Activated naive CD8-positive, alpha-beta T cell treated with anti-CD3 and anti-CD28 coated beads, Interleukin-2, amount 10 ng/mL, durations not matched to agents 7 days and 5 days (primary cell): ENCODE measurements at regions not wholly inside any gene's neighbourhood (a gene's known extent, or its start where the extent isn't known, plus 50 kb on each side); places are given as distances from the start of the nearest gene placed in this dataset.

Experiments
- ATAC-seq: fragments of 150-1000 bp; cut with Tn5 transposase; one replicate; pipeline ENCODE4 v1.10.0; 2021; ENCODE audit warnings: low read depth, moderate library complexity
- POLR2A ChIA-PET: fragments of 350-600 bp; sonication (Branson Sonifier 250); formaldehyde crosslinking; loops from one replicate; lab custom pipeline; 2021; ENCODE audit warnings: antibody characterized with exemption; lab: Charles Lee
- DNase-seq: peaks from one replicate; pipeline ENCODE4 v3.0.0; 2021
- H3K27ac Mint-ChIP-seq: one replicate; pipeline ENCODE4 v1.8.0; 2022; ENCODE audit warnings: mild to moderate bottlenecking, mixed read lengths
- H3K27me3 Mint-ChIP-seq: one replicate; pipeline ENCODE4 v1.8.0; 2022; ENCODE audit warnings: mild to moderate bottlenecking, moderate library complexity, mixed read lengths
- H3K36me3 Mint-ChIP-seq: one replicate; pipeline ENCODE4 v1.8.0; 2021; ENCODE audit warnings: mild to moderate bottlenecking, mixed read lengths
- H3K4me1 Mint-ChIP-seq: one replicate; pipeline ENCODE4 v1.8.0; 2021; ENCODE audit warnings: mixed read lengths
- H3K4me3 Mint-ChIP-seq: one replicate; pipeline ENCODE4 v1.8.0; 2022; ENCODE audit warnings: mild to moderate bottlenecking, moderate library complexity, mixed read lengths
- H3K9me3 Mint-ChIP-seq: one replicate; pipeline ENCODE4 v1.8.0; 2021; ENCODE audit warnings: mixed read lengths

DNA sequence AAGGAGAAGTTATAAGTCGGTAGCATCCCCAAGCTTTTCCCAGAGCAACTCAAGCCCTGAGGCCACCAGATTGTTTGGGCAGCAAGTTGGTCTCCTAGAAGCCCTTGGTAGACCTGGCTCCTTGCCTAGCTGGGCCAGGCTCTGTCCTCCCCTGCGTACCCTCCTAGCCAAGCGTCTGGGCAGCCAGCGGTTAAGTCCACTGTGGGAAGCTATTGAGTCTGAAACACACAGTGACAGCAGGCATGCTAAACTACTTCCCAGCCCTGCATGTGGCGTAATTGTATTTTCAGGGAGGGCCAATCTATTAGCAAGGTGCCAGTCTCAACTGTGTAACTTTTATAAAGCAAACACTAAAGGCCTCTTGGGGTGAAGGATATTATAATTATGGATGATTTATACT, 419.1 kb upstream of the RBFOX1 start:
- POLR2A ChIA-PET, result no interaction called here
- DNase-seq (no peak), ATAC-seq (no peak)
- Mint-ChIP-seq H3K27me3 (no peaks in the 10 kb centered on the region), H3K27ac (no peak overlapping the region), H3K4me3 (no peak overlapping the region), H3K36me3 (no peaks in the 10 kb centered on the region), H3K9me3 (peaks cover 3% of the 10 kb centered on the region), H3K4me1 (no peaks in the 10 kb centered on the region)

DNA sequence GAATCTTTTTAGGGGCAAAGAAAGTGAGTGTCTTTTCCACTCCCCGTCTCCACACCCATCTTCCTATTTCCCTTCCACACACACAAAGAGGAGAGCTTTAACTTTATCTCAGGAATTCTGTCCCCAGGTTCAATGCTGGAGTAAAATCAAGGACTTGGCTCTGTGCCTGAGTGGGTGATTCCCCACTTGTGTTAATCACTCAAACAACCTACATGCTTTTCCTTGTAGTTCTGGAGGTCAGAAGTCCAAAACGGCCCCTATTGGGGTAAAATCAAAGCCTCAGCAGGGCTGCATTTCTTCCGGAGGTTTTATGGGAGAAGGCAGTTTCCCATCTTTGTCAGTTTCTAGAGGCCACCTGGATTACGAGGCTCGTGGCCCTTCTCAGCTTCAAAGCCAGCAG, 422.3 kb upstream of the RBFOX1 start:
- DNase-seq, result no peak
- POLR2A ChIA-PET, result no interaction called here
- H3K4me1 Mint-ChIP-seq, result no peaks in the 10 kb centered on the region

DNA sequence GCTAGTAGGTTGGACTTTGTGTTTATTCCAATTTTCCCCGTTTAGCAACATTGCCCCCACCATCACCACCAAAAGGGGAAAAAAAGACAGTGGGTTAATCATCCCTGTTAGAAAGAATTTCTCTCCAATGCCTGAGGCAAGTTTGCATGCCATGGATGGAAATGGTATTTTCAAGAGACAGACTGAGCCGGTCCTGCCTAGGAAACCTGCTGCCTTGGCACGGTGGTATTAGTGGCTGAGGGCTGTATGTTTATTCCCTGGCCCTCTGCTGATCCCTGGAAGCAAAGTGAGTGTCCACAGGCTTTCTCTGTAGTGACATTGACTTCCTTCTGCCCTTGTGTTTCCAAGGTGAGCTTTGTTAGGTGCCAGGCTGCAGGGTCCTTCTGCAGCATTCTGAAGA, 427.0 kb upstream of the RBFOX1 start:
- Mint-ChIP-seq H3K9me3 (peaks cover 5% of the 10 kb centered on the region), H3K27me3 (no peaks in the 10 kb centered on the region), H3K27ac (no peak overlapping the region), H3K36me3 (no peaks in the 10 kb centered on the region), H3K4me1 (no peaks in the 10 kb centered on the region), H3K4me3 (no peak overlapping the region)
- DNase-seq (no peak), ATAC-seq (no peak)
- POLR2A ChIA-PET, result no interaction called here

More for the DNA sequence above, 422.3 kb upstream of the RBFOX1 start:
- H3K4me3 Mint-ChIP-seq, result no peak overlapping the region
- H3K36me3 Mint-ChIP-seq, result no peaks in the 10 kb centered on the region
- H3K27ac Mint-ChIP-seq, result no peak overlapping the region
- ATAC-seq, result no peak
- no peaks in the 10 kb centered on the region for H3K27me3 Mint-ChIP-seq
- H3K9me3 Mint-ChIP-seq, result peaks cover 3% of the 10 kb centered on the region

DNA sequence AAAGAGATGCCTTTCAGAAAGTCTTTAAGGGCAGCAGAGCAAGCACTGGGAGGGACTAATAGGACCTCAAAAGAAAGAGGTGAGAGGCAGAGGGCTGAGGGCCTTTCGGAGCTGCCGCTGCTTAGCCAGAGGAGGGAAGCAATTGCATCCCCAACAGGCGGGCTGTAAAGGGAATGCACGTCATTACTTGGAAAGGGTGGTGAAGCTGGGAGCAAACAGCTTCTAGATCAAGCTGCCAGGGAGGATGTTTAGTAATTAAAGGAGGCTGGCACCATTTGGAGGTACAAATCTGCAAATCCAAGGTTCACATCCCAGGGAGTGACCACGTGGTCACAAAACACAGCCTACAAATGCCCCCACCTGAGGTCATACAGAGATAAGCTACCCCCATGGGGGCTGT, 429.0 kb upstream of the RBFOX1 start:
- Mint-ChIP-seq H3K36me3 (no peaks in the 10 kb centered on the region), H3K4me1 (no peaks in the 10 kb centered on the region), H3K9me3 (peaks cover 15% of the 10 kb centered on the region), H3K4me3 (no peak overlapping the region), H3K27me3 (no peaks in the 10 kb centered on the region), H3K27ac (no peak overlapping the region)
- POLR2A ChIA-PET, result no interaction called here
- no peak for ATAC-seq
- DNase-seq, result no peak

DNA sequence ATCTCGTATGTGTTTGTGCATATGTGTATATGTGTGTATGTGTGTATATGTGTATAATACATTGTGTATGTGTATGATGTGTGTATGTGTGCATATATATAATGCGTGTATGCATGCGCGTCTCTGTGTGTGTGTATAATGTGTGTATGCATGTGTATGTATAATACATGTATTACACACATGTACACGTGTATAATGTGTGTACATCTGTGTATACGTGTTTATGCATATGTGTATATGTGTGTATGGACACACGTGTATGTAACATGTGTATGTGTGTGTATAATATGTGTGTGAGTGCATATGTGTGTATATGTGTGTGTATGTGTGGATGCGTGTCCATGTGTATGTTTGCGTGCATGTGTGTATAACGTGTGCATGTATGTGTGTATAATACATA, 433.7 kb upstream of the RBFOX1 start:
- DNase-seq (no peak), ATAC-seq (no peak)
- Mint-ChIP-seq H3K4me1 (no peaks in the 10 kb centered on the region), H3K9me3 (peaks cover 16% of the 10 kb centered on the region), H3K27me3 (peaks cover 2% of the 10 kb centered on the region), H3K27ac (no peak overlapping the region), H3K36me3 (no peaks in the 10 kb centered on the region), H3K4me3 (no peak overlapping the region)
- POLR2A ChIA-PET, result no interaction called here

DNA sequence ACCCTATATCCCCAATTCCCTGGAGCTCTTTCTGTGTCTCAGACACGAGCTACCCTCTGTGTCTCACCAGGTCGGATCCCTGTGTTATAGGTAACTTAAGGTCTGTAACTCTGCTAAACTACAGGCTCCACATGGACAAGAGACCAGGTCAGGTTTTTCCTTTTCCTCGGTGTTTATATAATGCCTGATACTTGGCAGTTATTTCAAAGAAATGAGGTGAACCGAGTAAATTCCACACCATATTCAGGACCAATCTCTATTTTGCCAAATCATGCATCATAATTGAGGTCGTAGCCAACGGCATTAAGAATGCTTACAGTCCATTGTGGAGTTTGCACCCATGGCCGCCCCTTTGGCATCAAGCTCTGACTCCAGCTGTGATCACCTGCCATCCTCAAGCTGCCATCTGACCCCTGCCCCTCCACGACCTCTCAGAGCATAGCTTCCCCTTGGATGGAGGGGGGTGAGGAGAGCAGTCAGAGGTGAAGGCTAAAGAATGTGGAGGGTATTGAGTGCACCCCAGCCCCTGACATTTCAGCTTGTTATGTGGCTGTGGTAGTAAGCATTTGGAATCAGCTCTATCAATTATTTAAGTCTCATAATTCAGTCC, 434.7 kb upstream of the RBFOX1 start:
- no peak for ATAC-seq
- Mint-ChIP-seq H3K27me3 (peaks cover 2% of the 10 kb centered on the region), H3K4me1 (no peaks in the 10 kb centered on the region), H3K36me3 (no peaks in the 10 kb centered on the region), H3K9me3 (peaks cover 13% of the 10 kb centered on the region), H3K4me3 (no peak overlapping the region), H3K27ac (no peak overlapping the region)
- POLR2A ChIA-PET, result no interaction called here
- DNase-seq, result no peak

DNA sequence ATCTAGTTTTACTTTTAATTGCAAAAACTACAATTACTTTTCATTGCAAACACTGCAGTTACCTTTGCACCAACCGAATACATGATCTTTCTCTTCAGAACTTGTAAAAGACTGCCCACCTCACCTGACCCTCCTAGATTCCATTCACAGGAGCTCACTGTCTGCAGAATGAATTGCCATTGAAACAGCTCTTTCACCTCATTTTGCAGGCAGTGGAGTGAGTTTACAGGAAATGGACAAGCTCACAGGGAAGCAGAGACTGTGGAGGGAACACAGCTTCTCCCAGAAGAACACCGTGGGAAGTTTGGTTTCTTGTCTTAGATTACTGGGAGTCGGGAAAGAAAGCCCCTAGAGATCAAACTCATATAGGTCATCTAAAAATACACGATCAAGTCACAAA, 439.7 kb upstream of the RBFOX1 start:
- Mint-ChIP-seq H3K27me3 (peaks cover 2% of the 10 kb centered on the region), H3K36me3 (no peaks in the 10 kb centered on the region), H3K27ac (no peak overlapping the region), H3K9me3 (peaks cover 2% of the 10 kb centered on the region), H3K4me3 (no peak overlapping the region), H3K4me1 (no peaks in the 10 kb centered on the region)
- ATAC-seq, result no peak
- POLR2A ChIA-PET, result no interaction called here
- no peak for DNase-seq

DNA sequence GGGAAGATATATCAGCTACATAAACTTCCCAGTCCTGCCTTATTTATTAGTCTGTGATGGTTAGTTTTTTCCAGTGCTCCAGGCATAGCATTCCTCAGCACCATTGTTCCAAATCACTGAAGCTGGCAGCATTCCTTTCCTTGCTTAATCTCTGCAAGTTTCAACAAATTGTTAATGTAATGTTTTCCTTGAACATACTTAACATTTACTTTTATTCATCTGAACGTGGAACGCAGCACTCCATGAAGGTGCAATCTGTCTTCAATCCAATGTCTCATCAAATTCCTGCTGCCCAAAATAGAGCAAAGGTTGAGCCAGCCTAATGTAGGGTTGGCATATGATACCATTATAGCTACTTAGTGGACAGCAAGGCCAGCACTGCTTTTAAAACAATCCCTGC, 441.1 kb upstream of the RBFOX1 start:
- peaks cover 2% of the 10 kb centered on the region for H3K27me3 Mint-ChIP-seq
- POLR2A ChIA-PET, result no interaction called here
- ATAC-seq (no peak), DNase-seq (no peak)
- no peaks in the 10 kb centered on the region for H3K4me1 Mint-ChIP-seq
- H3K4me3 Mint-ChIP-seq, result no peak overlapping the region
- peaks cover 2% of the 10 kb centered on the region for H3K9me3 Mint-ChIP-seq
- H3K27ac Mint-ChIP-seq, result no peak overlapping the region
- no peaks in the 10 kb centered on the region for H3K36me3 Mint-ChIP-seq

DNA sequence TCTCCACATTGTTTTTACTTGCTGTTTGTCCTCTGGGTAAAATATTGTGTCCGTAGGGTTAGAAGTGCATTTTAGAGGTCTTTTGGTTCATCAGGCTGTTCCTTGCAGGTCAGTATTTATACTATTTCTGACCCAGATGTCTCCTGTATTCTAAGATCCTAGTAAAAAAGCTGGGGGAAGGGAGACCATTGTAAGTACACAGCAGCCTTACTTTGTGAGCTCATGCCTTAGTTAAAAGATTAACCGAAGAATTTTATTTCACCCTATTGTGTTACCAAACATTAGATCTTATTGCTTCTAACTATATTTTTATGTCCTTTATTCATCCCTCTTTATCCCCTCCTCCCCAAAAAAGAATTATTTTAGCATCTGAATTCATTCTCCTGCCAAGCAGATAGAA, 444.1 kb upstream of the RBFOX1 start:
- DNase-seq, result no peak
- POLR2A ChIA-PET, result no interaction called here
- H3K27me3 Mint-ChIP-seq, result no peaks in the 10 kb centered on the region
- no peak for ATAC-seq
- H3K4me3 Mint-ChIP-seq, result no peak overlapping the region
- no peaks in the 10 kb centered on the region for H3K9me3 Mint-ChIP-seq
- H3K4me1 Mint-ChIP-seq, result no peaks in the 10 kb centered on the region
- H3K36me3 Mint-ChIP-seq, result no peaks in the 10 kb centered on the region
- no peak overlapping the region for H3K27ac Mint-ChIP-seq

DNA sequence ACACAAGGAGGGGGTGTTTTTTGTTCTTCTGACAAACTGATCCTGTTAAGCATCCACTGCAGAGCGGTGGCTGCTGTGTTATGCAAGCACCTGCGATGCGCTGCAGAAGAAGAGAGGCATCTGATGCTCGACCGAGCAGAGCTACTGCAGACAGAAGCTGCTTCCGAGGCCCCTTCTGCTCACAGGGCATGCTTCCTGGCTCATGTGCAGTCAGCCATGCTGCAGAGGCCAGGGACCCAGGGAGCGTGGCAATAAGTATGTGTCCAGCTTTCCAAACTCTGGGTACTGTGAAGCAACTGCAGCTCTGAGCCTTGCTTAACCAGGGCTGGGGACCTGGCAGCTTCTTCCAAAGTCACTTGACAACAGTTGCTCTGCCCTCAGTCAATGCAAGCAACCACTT, 448.6 kb upstream of the RBFOX1 start:
- ATAC-seq (no peak), DNase-seq (no peak)
- POLR2A ChIA-PET, result no interaction called here
- H3K36me3 Mint-ChIP-seq, result no peaks in the 10 kb centered on the region
- no peak overlapping the region for H3K4me3 Mint-ChIP-seq
- no peaks in the 10 kb centered on the region for H3K4me1 Mint-ChIP-seq
- no peaks in the 10 kb centered on the region for H3K27me3 Mint-ChIP-seq
- H3K27ac Mint-ChIP-seq, result no peak overlapping the region
- peaks cover 2% of the 10 kb centered on the region for H3K9me3 Mint-ChIP-seq

DNA sequence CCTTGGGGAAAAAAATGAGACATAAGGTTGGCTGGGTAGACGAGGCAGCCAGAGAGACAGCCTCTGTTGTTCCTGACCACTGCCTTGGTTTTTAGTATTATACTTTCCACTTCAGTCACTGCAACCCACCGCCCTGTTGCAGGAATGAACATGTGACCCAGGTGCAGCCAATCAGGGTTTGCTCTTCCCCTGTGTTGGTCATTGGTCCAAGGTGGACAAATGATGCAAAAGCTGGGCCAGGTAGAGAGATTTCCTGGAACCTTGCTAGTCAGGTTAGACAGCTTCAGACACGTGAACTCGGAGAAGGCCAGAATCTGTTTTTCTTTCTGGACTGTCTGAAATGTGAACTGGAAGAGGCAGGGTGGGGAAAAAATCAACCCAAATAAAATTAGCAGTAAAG, 452.4 kb upstream of the RBFOX1 start:
- Mint-ChIP-seq H3K9me3 (peaks cover 2% of the 10 kb centered on the region), H3K27ac (no peak overlapping the region), H3K36me3 (no peaks in the 10 kb centered on the region), H3K4me3 (no peak overlapping the region), H3K27me3 (no peaks in the 10 kb centered on the region), H3K4me1 (no peaks in the 10 kb centered on the region)
- no peak for DNase-seq
- POLR2A ChIA-PET, result no interaction called here
- ATAC-seq, result no peak

DNA sequence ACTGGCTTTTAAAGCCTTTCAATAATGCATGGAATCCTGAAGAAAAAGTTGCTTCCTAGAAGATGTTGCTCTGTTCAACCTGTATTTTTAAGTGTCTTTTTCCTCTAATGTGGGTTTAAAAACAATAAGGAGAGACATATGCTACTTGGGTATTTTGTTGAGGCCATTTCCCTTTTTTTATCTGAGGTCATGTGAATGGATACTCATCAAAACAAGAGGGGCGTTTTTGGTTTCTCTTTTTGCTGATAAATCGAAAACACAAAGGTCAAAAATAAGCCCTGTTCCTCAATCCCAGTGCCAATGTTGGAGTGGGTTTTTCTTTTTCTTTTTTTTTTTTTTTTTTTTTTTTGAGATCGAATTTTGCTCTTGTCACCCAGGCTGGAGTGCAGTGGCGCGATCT, 468.0 kb upstream of the RBFOX1 start:
- no peak for ATAC-seq
- no peaks in the 10 kb centered on the region for H3K36me3 Mint-ChIP-seq
- H3K27me3 Mint-ChIP-seq, result no peaks in the 10 kb centered on the region
- H3K4me3 Mint-ChIP-seq, result no peak overlapping the region
- H3K27ac Mint-ChIP-seq, result no peak overlapping the region
- no peak for DNase-seq
- peaks cover 4% of the 10 kb centered on the region for H3K9me3 Mint-ChIP-seq
- H3K4me1 Mint-ChIP-seq, result no peaks in the 10 kb centered on the region
- POLR2A ChIA-PET, result no interaction called here

DNA sequence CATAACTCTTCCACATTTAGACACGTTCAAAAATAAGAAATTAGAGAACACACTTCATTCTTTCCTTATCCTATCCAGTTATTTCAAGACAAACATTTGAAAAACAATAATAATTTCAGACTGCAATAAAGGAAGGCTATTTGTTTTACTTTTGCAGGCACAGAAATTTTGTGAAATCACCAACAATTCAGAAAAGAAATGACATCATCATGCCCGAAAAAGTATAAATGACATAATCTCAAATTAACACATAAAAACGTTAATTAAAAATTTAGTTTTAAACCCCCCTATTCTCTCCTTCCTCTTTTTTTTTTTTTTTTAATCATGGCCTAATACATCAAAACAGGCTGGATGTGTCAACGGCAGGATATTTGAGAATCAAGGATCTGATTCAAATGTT, 468.4 kb upstream of the RBFOX1 start:
- ATAC-seq (no peak), DNase-seq (no peak)
- H3K9me3 Mint-ChIP-seq, result peaks cover 4% of the 10 kb centered on the region
- H3K4me3 Mint-ChIP-seq, result no peak overlapping the region
- no peaks in the 10 kb centered on the region for H3K4me1 Mint-ChIP-seq
- POLR2A ChIA-PET, result no interaction called here
- H3K27me3 Mint-ChIP-seq, result no peaks in the 10 kb centered on the region
- H3K36me3 Mint-ChIP-seq, result no peaks in the 10 kb centered on the region
- no peak overlapping the region for H3K27ac Mint-ChIP-seq

DNA sequence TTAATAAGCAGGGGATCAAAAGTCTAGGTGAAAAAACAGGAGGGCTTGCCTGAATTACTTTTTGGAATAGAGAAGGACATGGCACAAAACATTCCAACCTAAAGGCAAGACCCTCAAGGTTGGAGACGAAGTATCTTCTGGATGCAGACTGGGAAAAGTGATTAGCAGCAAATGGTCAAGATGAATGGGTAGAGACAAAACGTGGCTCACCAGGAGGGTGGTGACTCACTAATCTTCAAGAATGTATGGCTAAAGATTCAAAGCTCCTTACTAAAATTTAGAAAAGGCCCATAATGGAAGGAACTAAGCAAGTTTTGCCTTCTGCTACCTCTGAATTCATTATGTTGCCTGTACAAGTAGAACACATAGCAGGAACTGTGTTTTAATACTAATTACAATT, 469.5 kb upstream of the RBFOX1 start:
- Mint-ChIP-seq H3K27ac (no peak overlapping the region), H3K9me3 (peaks cover 4% of the 10 kb centered on the region), H3K4me3 (no peak overlapping the region), H3K27me3 (no peaks in the 10 kb centered on the region), H3K36me3 (no peaks in the 10 kb centered on the region), H3K4me1 (no peaks in the 10 kb centered on the region)
- POLR2A ChIA-PET, result no interaction called here
- no peak for ATAC-seq
- no peak for DNase-seq
